ENCODE measurements at regions not wholly inside any gene's neighbourhood (a gene's known extent, or its start where the extent isn't known, plus 50 kb on each side); places are given as distances from the start of the nearest gene placed in this dataset.

DNA sequence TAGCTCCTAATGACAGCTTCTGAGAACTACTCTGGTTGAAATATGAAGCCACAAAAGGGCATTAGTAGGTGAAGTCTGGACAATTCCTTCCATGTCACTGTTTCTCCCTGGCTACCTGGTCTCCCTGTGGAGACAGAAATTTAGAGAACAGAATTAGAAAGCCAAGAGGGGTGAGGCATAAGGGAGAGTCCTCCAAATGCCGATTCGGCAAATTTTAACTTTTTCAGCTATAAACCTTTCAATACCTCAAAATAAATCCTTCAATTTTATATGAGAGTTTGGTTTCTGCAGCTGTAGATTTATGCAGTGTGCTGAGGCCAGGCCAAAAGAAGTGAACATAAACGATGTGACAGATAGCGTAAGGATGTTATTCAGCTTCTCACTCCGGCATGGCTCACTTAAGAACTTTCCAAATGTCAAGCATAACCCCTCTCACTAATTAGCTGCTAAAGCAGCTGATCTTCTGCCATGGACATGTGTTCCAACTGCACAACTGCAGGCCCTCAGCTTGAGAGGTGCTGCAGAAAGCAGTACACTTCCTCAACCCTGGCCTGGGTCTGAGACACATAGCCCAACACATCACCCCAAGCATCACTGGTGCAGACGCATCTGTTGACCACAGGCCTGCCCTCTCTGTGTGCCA, 247.9 kb upstream of the SOX9 start:
- no peak for TF ChIP-seq EZH2 (IDR thresholded peaks at IDR 0.05; ENCODE audit: borderline replicate concordance)
- no peak for TF ChIP-seq CTCF (IDR thresholded peaks at IDR 0.05; ENCODE audit: poor library complexity)
- TF ChIP-seq EZH2phosphoT487 (IDR thresholded peaks at IDR 0.05; ENCODE audit: low read depth, severe bottlenecking, unreplicated experiment) = no peak

Data from hepatocyte (in vitro differentiated cells).